Esophagus squamous epithelium (tissue), 4 donors: ENCODE measurements at regions not wholly inside any gene's neighbourhood (a gene's known extent, or its start where the extent isn't known, plus 50 kb on each side); places are given as distances from the start of the nearest gene placed in this dataset.

ENCODE experiments used
- POLR2A ChIP-seq, 4 donors: fragments of 450-650 bp; IDR thresholded peaks; one replicate each; pipeline ENCODE4 v1.6.1; 2017; ENCODE audit warnings: antibody characterized with exemption in 4 of 4, mild to moderate bottlenecking in 4 of 4, moderate library complexity in 3 of 4
- TF ChIP-seq, protein P1 (sequence below), 6 experiments: fragments of 450-650 bp in 4 of 6; fragments of 200-600 bp in 2 of 6; sonication (generic) in 2 of 6; IDR thresholded peaks; one replicate each; pipeline ENCODE4 v1.5.1; 2016 to 2019; ENCODE audit warnings: antibody characterized with exemption in 6 of 6, mild to moderate bottlenecking in 4 of 6, moderate library complexity in 4 of 6

DNA sequence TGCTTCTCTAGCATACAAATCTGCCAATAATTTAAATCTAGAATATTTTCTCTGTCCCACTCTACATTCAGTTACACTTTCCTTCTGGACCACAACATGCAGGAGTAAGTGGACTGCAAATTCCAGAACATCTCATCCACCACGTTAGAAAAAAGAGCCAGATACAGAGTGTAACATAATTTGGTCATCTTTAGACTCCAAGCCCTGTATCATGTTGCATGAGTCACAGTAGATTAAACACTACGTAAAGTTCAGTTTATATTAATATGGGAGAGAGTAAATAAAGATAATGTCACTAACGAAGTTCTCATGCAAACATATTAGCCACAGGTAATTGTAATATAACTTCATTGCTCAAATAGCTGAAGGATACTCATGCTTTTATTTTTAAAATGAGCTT lies 327.0 kb downstream of the C6orf118 start:
- TF ChIP-seq, protein P1, sequence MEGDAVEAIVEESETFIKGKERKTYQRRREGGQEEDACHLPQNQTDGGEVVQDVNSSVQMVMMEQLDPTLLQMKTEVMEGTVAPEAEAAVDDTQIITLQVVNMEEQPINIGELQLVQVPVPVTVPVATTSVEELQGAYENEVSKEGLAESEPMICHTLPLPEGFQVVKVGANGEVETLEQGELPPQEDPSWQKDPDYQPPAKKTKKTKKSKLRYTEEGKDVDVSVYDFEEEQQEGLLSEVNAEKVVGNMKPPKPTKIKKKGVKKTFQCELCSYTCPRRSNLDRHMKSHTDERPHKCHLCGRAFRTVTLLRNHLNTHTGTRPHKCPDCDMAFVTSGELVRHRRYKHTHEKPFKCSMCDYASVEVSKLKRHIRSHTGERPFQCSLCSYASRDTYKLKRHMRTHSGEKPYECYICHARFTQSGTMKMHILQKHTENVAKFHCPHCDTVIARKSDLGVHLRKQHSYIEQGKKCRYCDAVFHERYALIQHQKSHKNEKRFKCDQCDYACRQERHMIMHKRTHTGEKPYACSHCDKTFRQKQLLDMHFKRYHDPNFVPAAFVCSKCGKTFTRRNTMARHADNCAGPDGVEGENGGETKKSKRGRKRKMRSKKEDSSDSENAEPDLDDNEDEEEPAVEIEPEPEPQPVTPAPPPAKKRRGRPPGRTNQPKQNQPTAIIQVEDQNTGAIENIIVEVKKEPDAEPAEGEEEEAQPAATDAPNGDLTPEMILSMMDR (IDR thresholded peaks at IDR 0.05), result no peak
- no peak for TF ChIP-seq POLR2A (IDR thresholded peaks at IDR 0.05)
